ENCODE measurements at regions not wholly inside any gene's neighbourhood (a gene's known extent, or its start where the extent isn't known, plus 50 kb on each side); places are given as distances from the start of the nearest gene placed in this dataset.

DNA sequence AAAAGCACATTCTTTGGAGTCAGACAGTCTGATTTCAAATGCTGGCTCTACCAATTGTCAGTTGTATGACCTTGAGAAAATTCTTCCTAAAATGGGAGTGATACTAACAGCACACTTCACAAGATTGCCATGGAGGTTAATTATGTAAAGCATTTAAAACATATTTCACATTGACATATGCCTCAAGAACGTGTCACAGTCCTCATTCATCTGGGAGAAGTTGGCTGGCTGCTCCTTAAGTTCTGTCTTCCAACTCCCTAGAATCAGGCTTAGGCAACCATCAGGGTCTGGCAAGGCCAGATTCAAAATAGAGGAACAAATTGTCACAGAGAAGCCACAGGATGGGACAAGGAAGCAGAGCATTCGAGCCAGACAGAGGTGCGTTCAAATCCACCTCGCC lies 228.0 kb upstream of the RND3 start:
- no peak for DNase-seq (ENCODE audit: low read depth)

DNA sequence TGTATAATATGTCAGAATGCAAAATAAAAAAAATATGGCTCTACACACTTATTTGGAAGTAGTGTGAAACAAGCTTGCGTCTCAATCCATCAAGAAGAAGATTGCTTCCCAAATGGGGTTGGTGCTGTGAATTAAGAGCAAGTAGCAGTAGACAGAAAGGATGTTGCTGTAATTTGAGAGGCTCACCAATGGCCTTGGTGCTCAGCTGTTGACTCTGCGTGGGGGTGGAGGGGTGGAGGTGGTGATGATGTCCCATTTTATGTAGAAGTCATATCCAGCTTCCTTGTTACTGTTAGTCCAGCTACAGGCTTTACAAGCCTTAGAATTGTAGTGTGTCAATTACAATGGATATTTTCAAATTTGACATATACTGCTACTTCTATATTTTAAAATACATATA lies 223.4 kb upstream of the RND3 start:
- DNase-seq (ENCODE audit: low read depth): no peak

- DNase-seq (ENCODE audit: low read depth): no peak
Observed at GRCh38 chr2:150710041-150710440, 222.6 kb upstream of the RND3 start.

DNA sequence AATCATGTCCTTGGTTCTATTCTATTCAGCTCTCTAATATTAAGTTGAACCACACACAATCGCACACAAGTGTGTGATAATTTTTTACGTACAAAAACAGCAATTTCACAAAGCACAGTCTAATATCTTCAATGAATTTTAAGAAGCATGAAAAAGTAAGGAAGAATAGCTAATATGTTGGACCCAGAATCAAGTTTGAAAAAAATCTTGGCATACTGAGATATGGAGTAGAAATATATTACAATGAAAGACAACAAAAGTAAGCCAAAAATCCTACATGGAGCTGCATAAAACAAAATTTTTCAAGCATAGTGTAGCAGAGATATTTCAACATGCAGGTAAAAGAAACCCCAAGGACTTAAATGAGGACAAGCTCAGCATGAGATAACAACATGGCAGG lies 219.1 kb upstream of the RND3 start:
- DNase-seq (ENCODE audit: low read depth): no peak

DNA sequence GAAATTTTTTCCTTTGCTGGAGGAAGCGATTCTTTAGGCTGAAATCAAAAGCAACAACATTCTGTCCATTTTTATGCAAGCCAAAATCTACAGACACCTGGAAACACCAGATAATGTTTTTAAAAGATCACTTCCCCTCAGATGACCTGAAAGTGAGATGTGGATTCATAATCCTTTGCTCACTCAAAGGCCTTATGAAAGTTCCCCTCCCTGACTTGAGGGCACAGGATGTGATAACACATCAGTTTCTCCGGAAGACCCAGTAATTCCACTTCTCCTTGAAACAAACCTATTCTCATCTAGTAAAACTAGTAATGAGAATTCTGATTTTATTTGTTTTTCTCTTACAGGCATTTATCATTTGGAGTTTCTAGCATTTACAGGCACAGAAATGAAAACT lies 218.3 kb upstream of the RND3 start:
- no peak for DNase-seq (ENCODE audit: low read depth)

- peak; percentile 28 for DNase-seq (ENCODE audit: low read depth)
Observed at GRCh38 chr2:150705357-150705756, 217.9 kb upstream of the RND3 start.

DNA sequence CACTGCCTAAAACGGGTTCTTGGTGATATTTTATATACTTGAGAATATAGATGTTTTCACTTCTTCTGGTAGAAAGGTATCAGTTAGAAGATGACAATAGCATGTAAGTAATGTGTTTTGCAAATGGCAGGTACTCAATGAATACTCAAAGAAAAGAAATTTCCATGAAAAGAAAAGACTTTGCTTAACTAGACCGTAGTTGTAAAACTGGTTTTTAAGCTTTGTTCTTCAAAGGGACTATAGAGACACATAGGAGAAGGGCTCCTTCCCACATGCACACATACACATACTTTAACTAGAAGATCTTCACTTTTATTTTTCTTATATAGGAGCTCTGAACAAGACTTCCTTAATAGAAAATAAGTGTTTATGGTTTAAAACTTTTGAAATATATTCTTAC lies 215.3 kb upstream of the RND3 start:
- no peak for DNase-seq (ENCODE audit: low read depth)

GRCh38 chr2:150700666-150701580 lies 213.5 kb upstream of the RND3 start:
- DNase-seq (ENCODE audit: low read depth): no peak

GRCh38 chr2:150699218-150699617 lies 211.8 kb upstream of the RND3 start:
- DNase-seq (ENCODE audit: low read depth): no peak

DNA sequence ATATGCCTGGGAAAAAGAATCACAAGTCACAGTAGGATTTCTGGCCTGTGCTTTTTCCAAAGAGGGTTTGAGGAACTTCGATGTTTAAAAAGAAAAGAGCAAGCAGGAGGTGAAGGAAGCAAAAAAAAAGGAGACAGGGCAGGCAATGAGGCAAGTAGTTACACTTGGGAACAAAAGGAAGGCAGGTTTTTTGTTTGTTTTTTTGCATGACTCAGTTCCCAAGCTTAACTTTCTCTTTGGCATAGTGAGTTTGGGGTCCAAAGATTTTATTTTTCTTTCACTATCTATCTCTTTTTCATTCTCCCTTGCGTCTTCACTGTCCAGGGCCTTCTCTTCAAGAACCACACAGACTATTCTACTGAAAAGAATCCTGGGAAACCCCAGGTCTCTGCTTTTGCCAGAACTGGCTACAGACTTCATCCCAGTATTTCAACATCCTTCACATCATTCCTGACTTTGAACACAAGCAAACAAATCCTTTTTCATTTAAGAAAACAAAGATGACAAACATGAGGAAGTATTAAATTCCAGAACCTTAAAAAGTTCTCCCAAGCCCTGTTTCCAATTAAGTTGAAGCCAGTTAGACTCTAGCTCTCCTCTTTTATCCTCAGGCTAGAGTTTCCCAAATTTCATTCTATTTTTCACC lies 210.7 kb upstream of the RND3 start:
- no peak for DNase-seq (ENCODE audit: low read depth)

- no peak for DNase-seq (ENCODE audit: low read depth)
Observed at GRCh38 chr2:150697596-150697995, 210.1 kb upstream of the RND3 start.

- no peak for DNase-seq (ENCODE audit: low read depth)
Observed at GRCh38 chr2:150695451-150696135, 208.1 kb upstream of the RND3 start.

DNA sequence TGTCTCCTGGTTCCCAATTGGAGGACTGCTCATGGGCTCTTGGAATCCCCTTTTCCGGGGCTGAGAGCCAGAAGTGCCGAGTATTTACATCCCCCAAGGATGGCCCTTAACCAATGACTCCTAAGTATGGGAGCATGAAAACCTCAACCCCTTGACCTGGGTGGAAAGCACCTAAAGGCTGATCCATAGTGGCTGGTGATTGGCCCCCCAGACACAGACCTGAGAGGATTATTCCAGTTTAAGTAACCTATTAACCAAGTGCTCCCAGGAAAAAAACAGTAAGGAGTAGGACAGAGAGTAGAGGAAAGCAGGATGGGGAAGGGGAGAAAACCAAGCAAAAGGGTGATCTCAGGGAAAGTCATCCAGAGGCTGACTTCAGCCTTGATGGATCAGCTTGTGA lies 206.1 kb upstream of the RND3 start:
- DNase-seq (ENCODE audit: low read depth): no peak

DNA sequence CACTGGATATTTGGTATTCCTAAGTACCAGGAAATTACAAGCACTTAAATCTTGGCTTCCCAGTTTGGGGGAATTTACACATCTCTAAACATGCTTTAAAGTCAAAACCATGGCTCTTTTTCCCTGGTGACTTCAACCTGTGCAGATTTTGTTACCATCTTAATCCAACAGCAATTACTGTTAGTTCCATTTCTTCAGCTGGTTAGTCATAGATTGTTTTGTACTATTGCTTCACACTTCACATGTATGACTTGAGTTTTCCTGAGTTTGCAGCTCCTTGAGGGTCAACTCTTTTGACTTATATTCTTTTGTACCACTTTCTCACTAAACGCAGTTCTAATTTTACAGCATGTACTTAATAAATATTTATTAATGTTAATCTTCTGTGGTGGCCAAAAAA lies 203.4 kb upstream of the RND3 start:
- no peak for DNase-seq (ENCODE audit: low read depth)

DNA sequence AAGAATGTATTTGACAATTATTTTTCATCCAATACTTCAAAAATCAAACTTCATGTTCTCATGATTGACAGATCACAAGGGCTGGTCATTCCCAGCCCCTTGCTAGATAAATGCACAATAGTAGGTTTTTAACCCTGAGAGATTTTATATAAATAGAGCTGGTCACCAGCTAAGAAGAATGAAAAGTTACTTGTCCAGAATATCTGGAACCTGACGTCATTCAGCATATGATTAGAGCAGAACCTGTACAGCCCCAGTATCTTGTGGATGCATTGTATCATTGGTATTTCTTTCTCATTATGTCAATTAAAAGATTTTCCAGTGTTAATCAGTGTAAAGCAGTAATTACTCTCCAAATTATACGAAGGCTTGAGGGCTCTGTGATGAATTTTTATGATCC lies 202.8 kb upstream of the RND3 start:
- DNase-seq (ENCODE audit: low read depth): no peak

DNA sequence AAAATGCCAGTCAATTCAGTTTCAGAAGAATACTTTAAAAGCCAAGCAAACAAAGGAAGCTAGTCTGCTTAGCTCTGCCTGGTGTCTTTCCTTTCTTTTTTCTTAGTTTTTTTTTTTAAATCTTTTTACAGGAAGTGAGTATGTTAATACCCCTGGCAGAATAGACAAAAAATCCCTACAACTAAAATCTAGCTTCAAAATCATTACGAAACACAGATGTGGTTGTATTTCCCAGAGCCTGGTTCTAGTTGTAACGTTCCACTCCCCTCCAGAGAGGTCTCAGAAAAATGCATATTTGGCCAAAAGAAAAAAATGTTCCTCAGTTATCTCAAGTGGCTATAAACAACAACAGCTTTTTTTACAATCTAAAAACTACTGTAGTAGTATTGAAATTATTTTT lies 202.1 kb upstream of the RND3 start:
- DNase-seq (ENCODE audit: low read depth): no peak

DNA sequence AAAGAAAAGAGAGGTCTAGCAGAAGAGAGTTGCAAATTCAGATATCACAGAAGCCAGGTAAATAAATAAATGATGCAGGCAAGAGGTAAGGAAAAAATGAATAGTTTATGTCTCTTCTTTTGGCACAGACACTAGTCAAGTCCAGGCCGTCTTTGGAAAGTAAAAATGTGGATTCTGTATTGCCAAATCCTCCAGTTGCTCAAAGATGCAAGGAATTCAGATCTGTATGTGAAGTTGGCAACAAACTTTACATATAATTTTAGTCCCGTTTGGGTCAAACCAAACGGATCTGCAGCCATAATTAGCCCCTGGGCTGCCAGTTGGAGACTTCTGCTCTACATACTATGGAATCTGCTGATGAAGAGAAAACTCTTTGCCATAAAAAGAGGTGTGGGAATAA lies 200.5 kb upstream of the RND3 start:
- DNase-seq (ENCODE audit: low read depth): no peak

DNA sequence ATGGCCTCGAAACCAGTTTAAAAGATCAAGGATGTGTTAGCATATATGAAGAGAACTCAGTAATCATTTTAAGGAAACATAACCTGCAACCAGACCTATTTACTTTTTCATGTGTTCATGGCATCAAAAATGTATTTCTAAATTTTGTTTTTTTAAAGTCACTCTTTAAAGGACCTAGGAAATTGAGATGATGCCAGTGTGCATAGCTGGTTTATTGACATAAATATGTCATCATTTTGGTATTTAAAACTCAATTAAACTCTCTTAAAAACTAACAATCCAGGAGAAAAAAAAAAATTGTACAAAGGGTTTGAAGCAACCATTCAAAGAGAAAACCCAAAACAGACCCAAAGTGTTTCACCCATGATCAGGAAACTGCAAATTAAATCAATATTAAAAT lies 198.9 kb upstream of the RND3 start:
- DNase-seq (ENCODE audit: low read depth): no peak

DNA sequence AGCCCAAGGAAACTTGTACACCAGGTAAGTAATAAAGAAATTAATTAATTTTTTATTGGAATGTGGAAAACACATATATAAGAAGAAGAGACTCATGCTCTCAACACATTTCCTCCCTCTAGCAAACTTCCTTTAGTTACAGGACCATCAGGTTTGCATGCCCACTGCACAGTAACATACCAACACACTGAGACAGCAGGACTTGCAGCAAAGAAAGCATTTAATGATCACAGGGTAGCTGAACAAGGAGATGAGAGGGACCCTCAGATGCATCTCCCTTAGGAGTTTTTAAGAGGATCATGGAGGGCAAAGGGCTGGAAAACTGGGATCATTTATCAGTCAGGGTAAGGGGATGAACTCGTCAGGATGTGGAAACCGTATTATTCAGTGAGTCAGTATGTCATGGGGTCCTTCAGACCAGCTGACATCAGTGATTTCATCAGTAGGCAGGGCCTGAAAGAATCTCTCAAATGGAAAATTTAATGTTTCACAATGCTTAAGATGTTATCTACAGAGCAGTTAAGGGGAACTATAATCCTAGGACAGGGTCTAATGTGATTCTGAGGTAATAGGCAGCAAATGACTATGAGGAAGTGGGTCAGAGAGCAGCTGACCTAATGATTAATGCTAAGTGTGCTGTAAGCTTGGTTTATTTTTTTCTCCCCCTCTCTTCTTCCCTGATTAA lies 193.8 kb upstream of the RND3 start:
- DNase-seq (ENCODE audit: low read depth): peak; percentile 88

- DNase-seq (ENCODE audit: low read depth): no peak
Observed at GRCh38 chr2:150679456-150680120, 192.1 kb upstream of the RND3 start.

GRCh38 chr2:150677551-150677950 lies 190.1 kb upstream of the RND3 start:
- no peak for DNase-seq (ENCODE audit: low read depth)
